ENCODE measurements at regions not wholly inside any gene's neighbourhood (a gene's known extent, or its start where the extent isn't known, plus 50 kb on each side); places are given as distances from the start of the nearest gene placed in this dataset.

- no peak for DNase-seq
These were observed 137.3 kb upstream of the ACO1 start for GRCh38 chr9:32247168-32247567.

- no peak for DNase-seq
These were observed 136.2 kb upstream of the ACO1 start for GRCh38 chr9:32248189-32248712.

- peak; percentile 46 for DNase-seq
These were observed 132.9 kb upstream of the ACO1 start for GRCh38 chr9:32251539-32251938.

- no peak for DNase-seq
These were observed 130.7 kb upstream of the ACO1 start for GRCh38 chr9:32253731-32254130.

- DNase-seq, result no peak
These were observed 129.4 kb upstream of the ACO1 start for GRCh38 chr9:32255026-32255425.

GRCh38 chr9:32258482-32258881 lies 126.0 kb upstream of the ACO1 start:
- DNase-seq, result no peak

GRCh38 chr9:32260151-32260862 lies 124.1 kb upstream of the ACO1 start:
- DNase-seq, result no peak

- DNase-seq, result no peak
These were observed 120.1 kb upstream of the ACO1 start for GRCh38 chr9:32264170-32264864.

- DNase-seq, result no peak
These were observed 119.4 kb upstream of the ACO1 start for GRCh38 chr9:32265037-32265436.

GRCh38 chr9:32278991-32279390 lies 105.5 kb upstream of the ACO1 start:
- DNase-seq, result no peak

- DNase-seq, result no peak
These were observed 94.7 kb upstream of the ACO1 start for GRCh38 chr9:32289756-32290155.

- DNase-seq, result no peak
These were observed 93.1 kb upstream of the ACO1 start for GRCh38 chr9:32291370-32291769.

- no peak for DNase-seq
These were observed 91.8 kb upstream of the ACO1 start for GRCh38 chr9:32292611-32293010.

GRCh38 chr9:32293091-32293490 lies 91.4 kb upstream of the ACO1 start:
- no peak for DNase-seq

- DNase-seq, result no peak
These were observed 90.3 kb upstream of the ACO1 start for GRCh38 chr9:32294106-32294505.

- DNase-seq, result no peak
These were observed 84.1 kb upstream of the ACO1 start for GRCh38 chr9:32300373-32300772.

- DNase-seq, result no peak
These were observed 79.9 kb upstream of the ACO1 start for GRCh38 chr9:32304495-32304894.

- DNase-seq, result no peak
These were observed 78.4 kb upstream of the ACO1 start for GRCh38 chr9:32306006-32306405.

GRCh38 chr9:32319312-32319929 lies 65.0 kb upstream of the ACO1 start:
- DNase-seq, result no peak

- DNase-seq, result no peak
These were observed 61.8 kb upstream of the ACO1 start for GRCh38 chr9:32322622-32323021.

GRCh38 chr9:32326146-32326545 lies 58.3 kb upstream of the ACO1 start:
- DNase-seq, result no peak

- no peak for DNase-seq
These were observed 53.2 kb upstream of the ACO1 start for GRCh38 chr9:32331240-32331639.

GRCh38 chr9:32334112-32334511 lies 50.3 kb upstream of the ACO1 start:
- no peak for DNase-seq
